Mucosa of rectum (tissue), 2 donors: ENCODE measurements at regions not wholly inside any gene's neighbourhood (a gene's known extent, or its start where the extent isn't known, plus 50 kb on each side); places are given as distances from the start of the nearest gene placed in this dataset.

ENCODE experiments used
- H3K27ac ChIP-seq, 2 donors: one replicate each; pipeline ENCODE4 v1.7.0; 2013; ENCODE audit warnings: inconsistent platforms in 2 of 2, low read depth in 2 of 2, low read length in 2 of 2
- H3K27me3 ChIP-seq, 2 donors: one replicate each; pipeline ENCODE4 v1.7.0; 2013; ENCODE audit warnings: low read length in 2 of 2; ENCODE audit not compliant: control insufficient read depth in 2 of 2, insufficient read depth in 2 of 2
- H3K36me3 ChIP-seq, 2 donors: one replicate each; pipeline ENCODE4 v1.7.0; 2013; ENCODE audit warnings: low read length in 2 of 2; ENCODE audit not compliant: control insufficient read depth in 2 of 2, insufficient read depth in 2 of 2
- H3K4me1 ChIP-seq, 2 donors: one replicate each; pipeline ENCODE4 v1.7.0; 2013; ENCODE audit warnings: low read length in 2 of 2, mild to moderate bottlenecking in 1 of 2; ENCODE audit not compliant: control insufficient read depth in 2 of 2, insufficient read depth in 2 of 2
- H3K4me3 ChIP-seq, 2 donors: one replicate each; pipeline ENCODE4 v1.7.0; 2013; ENCODE audit warnings: low read length in 2 of 2
- H3K9ac ChIP-seq, 2 donors: one replicate each; pipeline ENCODE4 v1.7.0; 2013; ENCODE audit warnings: low read length in 2 of 2, low read depth in 1 of 2, mild to moderate bottlenecking in 1 of 2
- H3K9me3 ChIP-seq, 2 donors: one replicate each; pipeline ENCODE4 v1.7.0; 2013; ENCODE audit warnings: low read length in 2 of 2; ENCODE audit not compliant: control insufficient read depth in 2 of 2
- donor health status: healthy.
- donor health status: Normal muscosa, but diverticular disease.

DNA sequence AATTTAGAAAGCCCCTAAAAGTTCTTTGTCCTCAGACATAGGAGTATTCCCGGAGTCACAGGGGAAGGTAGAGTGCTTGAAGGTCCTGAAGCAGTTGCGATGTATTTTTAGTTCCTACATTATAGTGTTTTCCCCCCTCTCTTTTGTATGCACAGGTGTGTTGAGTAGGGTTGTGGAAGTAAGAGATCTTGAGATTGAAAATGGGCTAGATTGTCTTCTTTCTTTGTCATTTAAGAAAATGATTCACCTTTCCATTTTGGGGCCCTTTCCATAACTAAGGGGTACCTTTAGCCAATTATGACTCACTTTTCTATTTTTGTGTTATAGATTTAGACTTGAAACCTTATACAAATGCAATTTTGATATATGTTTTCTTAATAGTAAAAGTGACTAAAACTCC, 75.8 kb upstream of the AFF2 start:
- Histone ChIP-seq H3K27me3 (no peaks in the 10 kb centered on the region), H3K27ac (no peak overlapping the region), H3K9me3 (no peaks in the 10 kb centered on the region), H3K4me3 (no peak overlapping the region), H3K36me3 (no peaks in the 10 kb centered on the region), H3K9ac (no peak overlapping the region), H3K4me1 (no peaks in the 10 kb centered on the region)

DNA sequence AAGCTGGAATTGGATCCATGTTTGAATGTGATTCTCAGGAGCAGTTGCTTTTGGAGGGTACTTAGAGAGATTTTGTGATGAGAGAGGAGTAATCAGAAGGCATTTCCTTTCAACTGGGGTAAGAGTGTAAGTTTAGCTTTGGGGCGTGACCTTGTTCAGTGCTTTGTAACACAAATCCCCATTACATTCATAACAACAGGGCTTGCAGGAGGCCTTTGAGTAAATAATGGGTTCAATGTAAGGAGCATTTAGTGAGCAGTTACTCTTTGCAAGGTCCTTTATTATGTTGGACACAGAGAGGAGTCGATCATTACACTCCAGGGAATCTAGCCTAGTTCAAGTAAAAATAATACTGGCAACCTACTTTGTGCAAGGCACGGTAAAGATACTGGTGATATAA, 74.0 kb upstream of the AFF2 start:
- Histone ChIP-seq H3K36me3 (no peaks in the 10 kb centered on the region), H3K9ac (no peak overlapping the region), H3K27me3 (no peaks in the 10 kb centered on the region), H3K4me1 (no peaks in the 10 kb centered on the region), H3K27ac (no peak overlapping the region), H3K4me3 (no peak overlapping the region), H3K9me3 (no peaks in the 10 kb centered on the region)

DNA sequence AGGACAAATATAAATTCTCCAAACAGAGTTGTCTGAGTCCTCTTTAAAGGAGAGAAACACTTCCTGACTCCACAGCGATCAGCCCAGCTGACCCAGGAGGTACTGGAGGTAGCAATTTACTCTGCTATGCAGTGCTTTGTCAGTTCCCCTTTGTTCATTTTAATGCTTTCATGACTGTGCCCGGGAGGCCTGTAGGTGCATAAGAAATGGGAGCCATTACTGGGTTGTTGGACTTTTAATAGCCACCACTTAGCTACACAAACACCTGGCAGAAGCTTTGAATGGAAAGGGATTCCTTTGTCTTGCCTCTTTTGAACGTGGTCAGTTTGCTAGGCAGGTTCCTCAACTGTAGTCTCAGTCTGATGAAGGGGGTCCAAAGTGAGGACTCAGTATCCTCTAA, 59.0 kb upstream of the AFF2 start:
- Histone ChIP-seq H3K9ac (no peak overlapping the region), H3K4me3 (no peak overlapping the region), H3K9me3 (no peaks in the 10 kb centered on the region), H3K27me3 (no peaks in the 10 kb centered on the region), H3K27ac (no peak overlapping the region), H3K36me3 (no peaks in the 10 kb centered on the region), H3K4me1 (no peaks in the 10 kb centered on the region)

DNA sequence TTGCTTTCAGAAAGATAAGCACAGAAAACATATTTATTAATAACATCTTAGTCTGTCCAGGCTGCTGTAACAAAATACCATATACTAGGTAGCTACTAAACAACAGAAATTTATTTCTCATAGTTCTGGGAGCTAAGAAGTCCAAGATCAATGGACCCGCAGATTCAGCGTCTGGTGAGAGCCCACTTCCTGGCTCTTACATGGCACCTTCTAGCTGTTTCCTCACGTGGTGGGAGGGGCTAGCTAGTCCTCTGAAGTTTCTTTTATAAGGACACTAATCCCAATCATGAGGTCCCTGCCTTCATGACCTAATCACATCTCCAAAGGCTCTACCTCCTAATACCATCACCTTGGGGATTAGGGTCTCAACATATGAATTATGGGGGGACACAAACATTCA, 57.2 kb upstream of the AFF2 start:
- no peak overlapping the region for H3K27ac ChIP-seq
- no peaks in the 10 kb centered on the region for H3K36me3 ChIP-seq
- H3K9ac ChIP-seq: no peak overlapping the region
- no peaks in the 10 kb centered on the region for H3K9me3 ChIP-seq
- no peaks in the 10 kb centered on the region for H3K4me1 ChIP-seq
- no peak overlapping the region for H3K4me3 ChIP-seq
- H3K27me3 ChIP-seq: no peaks in the 10 kb centered on the region

DNA sequence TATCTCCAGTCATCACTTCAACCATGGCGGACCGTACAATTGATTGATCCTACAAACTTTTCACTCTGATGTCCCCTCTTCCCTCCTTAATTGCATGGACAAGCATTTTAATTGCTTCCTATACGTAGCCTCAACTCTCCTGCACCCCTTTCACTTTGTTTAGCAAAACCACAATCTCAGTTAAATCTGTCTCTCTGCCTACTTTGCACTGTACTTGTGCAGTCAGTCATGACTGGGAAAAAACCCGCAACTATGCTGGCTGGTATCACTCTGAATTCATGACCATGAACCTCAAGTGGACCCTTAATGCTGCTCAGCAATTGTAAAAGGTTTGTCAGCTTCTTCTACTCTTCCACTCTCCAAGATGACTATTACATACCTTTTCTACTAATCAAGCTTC, 51.7 kb upstream of the AFF2 start:
- no peak overlapping the region for H3K9ac ChIP-seq
- H3K36me3 ChIP-seq: no peaks in the 10 kb centered on the region
- H3K4me3 ChIP-seq: no peak overlapping the region
- H3K27ac ChIP-seq: no peak overlapping the region
- H3K4me1 ChIP-seq: no peaks in the 10 kb centered on the region
- no peaks in the 10 kb centered on the region for H3K27me3 ChIP-seq
- no peaks in the 10 kb centered on the region for H3K9me3 ChIP-seq
